Gastrocnemius medialis (tissue), 4 donors: ENCODE measurements at regions not wholly inside any gene's neighbourhood (a gene's known extent, or its start where the extent isn't known, plus 50 kb on each side); places are given as distances from the start of the nearest gene placed in this dataset.

Experiments
- ATAC-seq, 2 donors: fragments of 150-250 bp; one replicate each; pipeline ENCODE4 v1.9.1; 2016
- DNase-seq, 2 donors: peaks; one replicate each; pipeline ENCODE4 v3.0.0-alpha.2; 2019
- H3K27ac ChIP-seq, 4 donors: fragments of 200-600 bp; sonication (generic); 1 replicate in 1 of 4; 2 replicates in 3 of 4; pipeline ENCODE4 v1.5.1; 2016 to 2018; ENCODE audit warnings: mild to moderate bottlenecking in 2 of 4, moderate library complexity in 1 of 4
- H3K27me3 ChIP-seq, 3 donors: fragments of 200-600 bp; sonication (generic) in 2 of 3; 1 replicate in 1 of 3; 2 replicates in 2 of 3; pipeline versions ENCODE4 v1.5.1 to v1.6.0; 2016 to 2019; ENCODE audit warnings: mild to moderate bottlenecking in 1 of 3, moderate library complexity in 1 of 3
- H3K36me3 ChIP-seq, 2 donors: fragments of 200-600 bp; sonication (generic) in 1 of 2; one replicate each; pipeline ENCODE4 v1.5.1; 2017 to 2018
- H3K4me1 ChIP-seq, 2 donors: fragments of 200-600 bp; sonication (generic) in 1 of 2; one replicate each; pipeline ENCODE4 v1.5.1; 2016 to 2017; ENCODE audit warnings: mild to moderate bottlenecking in 2 of 2
- H3K4me3 ChIP-seq, 4 donors: fragments of 200-600 bp; sonication (generic) in 3 of 4; 1 replicate in 1 of 4; 2 replicates in 3 of 4; pipeline ENCODE4 v1.5.1; 2016 to 2019; ENCODE audit warnings: mild to moderate bottlenecking in 2 of 4
- H3K9me3 ChIP-seq, 3 donors: fragments of 200-600 bp; sonication (generic) in 2 of 3; 1 replicate in 1 of 3; 2 replicates in 2 of 3; pipeline ENCODE4 v1.5.1; 2016 to 2019
- CTCF ChIP-seq, 5 experiments: fragments of 450-650 bp in 3 of 5; fragments of 200-600 bp in 2 of 5; sonication (generic) in 2 of 5; IDR thresholded peaks in 4 of 5; conservative IDR thresholded peaks in 1 of 5; 1 replicate in 4 of 5; 2 replicates in 1 of 5; pipeline ENCODE4 v1.5.1; 2016 to 2019; ENCODE audit warnings: antibody characterized with exemption in 5 of 5, mild to moderate bottlenecking in 3 of 5, moderate library complexity in 3 of 5
- POLR2A ChIP-seq, 2 donors: fragments of 450-650 bp; IDR thresholded peaks; one replicate each; pipeline ENCODE4 v1.6.1; 2017; ENCODE audit warnings: antibody characterized with exemption in 2 of 2, mild to moderate bottlenecking in 2 of 2, moderate library complexity in 2 of 2
- in situ Hi-C, 4 donors: fragments of 200-750 bp; cut with MboI; loops; one replicate each; pipeline versions ENCODE4 v1.15.0 to v1.8.0; 2017; ENCODE audit warnings: low sequenced_read_pairs in 4 of 4
- intact Hi-C: fragments of 100-400 bp; cut with DNase I; formaldehyde crosslinking; loops from one replicate; pipeline ENCODE4 v1.15.1; 2023; ENCODE audit warnings: low total_unique reads

DNA sequence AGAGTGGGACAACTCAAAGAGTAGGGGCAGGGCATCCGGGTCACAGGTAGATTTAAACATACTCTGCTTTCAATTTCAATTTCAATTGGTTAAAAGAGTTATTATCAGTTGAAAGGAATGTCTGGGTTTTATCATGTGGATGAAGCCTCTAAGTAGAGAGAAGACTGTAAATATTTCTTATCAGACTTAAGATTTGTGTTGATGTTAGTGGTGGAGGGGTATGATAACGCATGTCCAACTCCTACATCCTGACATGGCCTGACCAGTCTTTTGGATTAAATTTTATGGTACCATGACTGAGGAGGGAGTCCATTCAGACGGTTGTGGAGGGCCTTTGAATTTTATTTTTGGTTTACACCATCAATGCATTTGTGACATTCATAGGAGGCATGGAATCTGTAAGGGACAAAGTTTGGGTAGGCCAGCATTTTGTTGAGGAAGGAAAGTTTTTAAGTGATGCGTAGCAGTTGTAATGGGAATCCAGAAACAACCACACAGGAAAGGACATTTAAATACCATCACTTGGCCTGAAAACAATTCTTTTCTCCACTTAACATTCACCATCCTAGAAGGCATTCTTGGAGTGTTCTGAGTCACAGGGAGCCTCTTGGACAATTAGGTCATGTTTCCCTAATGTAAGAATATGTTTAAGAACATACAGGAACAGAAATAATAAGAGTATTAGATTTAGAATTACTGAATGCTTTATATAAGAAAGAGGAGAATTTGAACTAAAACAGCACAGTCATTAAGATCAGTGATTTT lies 371.9 kb downstream of the ATP23 start:
- Histone ChIP-seq H3K4me3 (no peak overlapping the region), H3K4me1 (peaks cover 15 to 17% of the 10 kb centered on the region in 2 donors), H3K9me3 (no peaks in the 10 kb centered on the region), H3K27ac (no peak overlapping the region), H3K36me3 (no peaks in the 10 kb centered on the region), H3K27me3 (no peaks in the 10 kb centered on the region)
- in situ Hi-C loops (no loop called here), intact Hi-C loops (loop anchor here (10.0 kb wide), 1 partner anchor 208 kb away; no protein-coding TSS in a partner anchor)
- DNase-seq (no peak), ATAC-seq (no peak)
- TF ChIP-seq POLR2A (IDR thresholded peaks at IDR 0.05): no peak
- no peak for TF ChIP-seq CTCF (IDR thresholded peaks at IDR 0.05 in 4 of 5, conservative IDR thresholded peaks at IDR 0.05 in 1 of 5)

- DNase-seq: no peak
- no peak for TF ChIP-seq POLR2A (IDR thresholded peaks at IDR 0.05)
- TF ChIP-seq CTCF (IDR thresholded peaks at IDR 0.05 in 4 of 5, conservative IDR thresholded peaks at IDR 0.05 in 1 of 5): no peak
- no peak overlapping the region for H3K27ac ChIP-seq
- in situ Hi-C loops (no loop called here), intact Hi-C loops (loop anchor here (10.0 kb wide), 1 partner anchor 210 kb away; no protein-coding TSS in a partner anchor)
- H3K4me3 ChIP-seq: no peak overlapping the region
- H3K4me1 ChIP-seq: peaks cover 15 to 17% of the 10 kb centered on the region in 2 donors
- H3K9me3 ChIP-seq: no peaks in the 10 kb centered on the region
- no peaks in the 10 kb centered on the region for H3K36me3 ChIP-seq
- no peak for ATAC-seq
- H3K27me3 ChIP-seq: no peaks in the 10 kb centered on the region
Measured at GRCh38 chr12:58314610-58315009, 373.2 kb downstream of the ATP23 start.

DNA sequence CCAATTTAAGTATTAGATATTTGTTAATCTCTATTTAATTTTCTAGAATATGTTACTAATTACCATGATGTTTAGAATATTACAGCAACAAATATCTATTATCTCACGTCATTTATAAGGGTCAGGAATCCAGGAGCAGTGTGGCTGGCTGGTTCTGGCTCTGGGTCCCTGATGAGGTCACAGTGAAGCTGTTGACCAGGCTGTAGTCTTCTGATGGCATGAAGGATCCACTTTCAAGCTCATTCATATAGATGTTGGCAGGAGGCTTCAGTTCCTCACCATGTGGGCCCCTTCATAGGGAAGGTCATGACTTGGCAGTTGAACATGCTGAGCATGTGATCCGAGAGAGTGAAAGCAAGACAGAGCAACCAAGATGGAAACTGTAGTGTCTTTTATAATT lies 375.6 kb downstream of the ATP23 start:
- Histone ChIP-seq H3K36me3 (no peaks in the 10 kb centered on the region), H3K9me3 (no peaks in the 10 kb centered on the region), H3K4me1 (no peaks in the 10 kb centered on the region), H3K4me3 (no peak overlapping the region), H3K27me3 (no peaks in the 10 kb centered on the region), H3K27ac (no peak overlapping the region)
- no peak for TF ChIP-seq POLR2A (IDR thresholded peaks at IDR 0.05)
- no peak for TF ChIP-seq CTCF (IDR thresholded peaks at IDR 0.05 in 4 of 5, conservative IDR thresholded peaks at IDR 0.05 in 1 of 5)
- intact Hi-C loops: loop anchor here (10.0 kb wide), 1 partner anchor 212 kb away; no protein-coding TSS in a partner anchor
- in situ Hi-C loops: no loop called here
- DNase-seq: no peak
- ATAC-seq: no peak

GRCh38 chr12:58321414-58321813 lies 380.0 kb downstream of the ATP23 start:
- H3K4me1 ChIP-seq: no peaks in the 10 kb centered on the region
- in situ Hi-C loops: no loop called here
- no peaks in the 10 kb centered on the region for H3K36me3 ChIP-seq
- no peaks in the 10 kb centered on the region for H3K9me3 ChIP-seq
- H3K27ac ChIP-seq: no peak overlapping the region
- no peak for TF ChIP-seq POLR2A (IDR thresholded peaks at IDR 0.05)
- TF ChIP-seq CTCF (IDR thresholded peaks at IDR 0.05 in 4 of 5, conservative IDR thresholded peaks at IDR 0.05 in 1 of 5): no peak
- no peak for DNase-seq
- H3K4me3 ChIP-seq: no peak overlapping the region
- no peaks in the 10 kb centered on the region for H3K27me3 ChIP-seq
- ATAC-seq: no peak
- intact Hi-C loops: no loop called here
